GM06990 (cell line): ENCODE measurements at regions not wholly inside any gene's neighbourhood (a gene's known extent, or its start where the extent isn't known, plus 50 kb on each side); places are given as distances from the start of the nearest gene placed in this dataset.

Experiments used
- DNase-seq: peaks from one replicate; pipeline ENCODE4 v3.0.0-alpha.2; 2011; ENCODE audit not compliant: insufficient read length; ENCODE audit errors: extremely low read depth
- H3K27me3 ChIP-seq: replicated peaks from 2 replicates; pipeline ENCODE4 v1.6.0; 2011; ENCODE audit warnings: low read length; ENCODE audit not compliant: control insufficient read depth, insufficient read depth
- H3K36me3 ChIP-seq: 2 replicates; pipeline ENCODE4 v1.5.1; 2011; ENCODE audit warnings: low read length; ENCODE audit not compliant: control insufficient read depth, insufficient read depth
- H3K4me3 ChIP-seq: replicated peaks from 2 replicates; pipeline ENCODE4 v1.5.1; 2011; ENCODE audit warnings: low read depth, mild to moderate bottlenecking, control low read depth, low read length
- TF ChIP-seq, protein P1 (sequence below): IDR thresholded peaks from 2 replicates; pipeline ENCODE4 v1.5.1; 2011; ENCODE audit warnings: low read length, control low read depth, mild to moderate bottlenecking, inconsistent platforms; ENCODE audit not compliant: insufficient read depth, poor library complexity, severe bottlenecking

DNA sequence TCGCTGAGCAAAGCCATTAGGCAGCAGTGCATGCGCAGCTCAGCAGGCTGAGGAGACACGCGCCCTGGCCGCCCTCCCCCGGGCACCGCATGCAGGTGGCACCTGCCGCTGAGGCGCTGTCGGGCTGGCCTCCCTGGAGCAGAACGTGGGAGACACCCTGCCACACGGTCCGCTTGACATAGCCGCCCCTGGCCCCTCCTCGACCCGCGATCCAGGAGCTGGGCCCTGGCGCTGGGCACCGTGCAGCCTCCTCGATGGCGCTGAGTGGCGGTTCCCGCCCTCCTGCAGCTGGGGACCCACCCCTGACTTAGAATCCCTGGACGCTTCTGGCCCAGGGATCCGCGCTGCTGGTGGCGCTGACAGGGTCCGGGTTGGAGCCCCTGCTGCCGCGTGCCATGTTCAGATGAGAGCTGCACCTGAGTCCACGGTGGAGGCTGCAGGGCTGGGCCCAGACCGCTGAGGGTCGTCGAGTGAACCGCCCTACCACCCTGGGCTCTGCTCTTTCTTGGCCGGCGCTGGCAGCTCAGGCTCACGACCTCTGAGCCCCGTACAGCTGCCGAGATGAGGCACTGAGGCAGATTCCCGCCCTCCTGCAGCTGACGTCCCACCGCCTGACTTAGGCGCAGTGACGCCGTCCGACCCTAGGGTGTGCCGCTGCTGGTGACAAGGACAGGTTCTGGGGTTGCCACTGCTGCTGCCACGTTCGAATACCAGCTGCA lies 116.8 kb downstream of the OR13A1 start:
- Histone ChIP-seq H3K4me3 (no peak overlapping the region), H3K27me3 (no peaks in the 10 kb centered on the region), H3K36me3 (no peaks in the 10 kb centered on the region)
- DNase-seq, result no peak
- TF ChIP-seq, protein P1, sequence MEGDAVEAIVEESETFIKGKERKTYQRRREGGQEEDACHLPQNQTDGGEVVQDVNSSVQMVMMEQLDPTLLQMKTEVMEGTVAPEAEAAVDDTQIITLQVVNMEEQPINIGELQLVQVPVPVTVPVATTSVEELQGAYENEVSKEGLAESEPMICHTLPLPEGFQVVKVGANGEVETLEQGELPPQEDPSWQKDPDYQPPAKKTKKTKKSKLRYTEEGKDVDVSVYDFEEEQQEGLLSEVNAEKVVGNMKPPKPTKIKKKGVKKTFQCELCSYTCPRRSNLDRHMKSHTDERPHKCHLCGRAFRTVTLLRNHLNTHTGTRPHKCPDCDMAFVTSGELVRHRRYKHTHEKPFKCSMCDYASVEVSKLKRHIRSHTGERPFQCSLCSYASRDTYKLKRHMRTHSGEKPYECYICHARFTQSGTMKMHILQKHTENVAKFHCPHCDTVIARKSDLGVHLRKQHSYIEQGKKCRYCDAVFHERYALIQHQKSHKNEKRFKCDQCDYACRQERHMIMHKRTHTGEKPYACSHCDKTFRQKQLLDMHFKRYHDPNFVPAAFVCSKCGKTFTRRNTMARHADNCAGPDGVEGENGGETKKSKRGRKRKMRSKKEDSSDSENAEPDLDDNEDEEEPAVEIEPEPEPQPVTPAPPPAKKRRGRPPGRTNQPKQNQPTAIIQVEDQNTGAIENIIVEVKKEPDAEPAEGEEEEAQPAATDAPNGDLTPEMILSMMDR, result no peak

DNA sequence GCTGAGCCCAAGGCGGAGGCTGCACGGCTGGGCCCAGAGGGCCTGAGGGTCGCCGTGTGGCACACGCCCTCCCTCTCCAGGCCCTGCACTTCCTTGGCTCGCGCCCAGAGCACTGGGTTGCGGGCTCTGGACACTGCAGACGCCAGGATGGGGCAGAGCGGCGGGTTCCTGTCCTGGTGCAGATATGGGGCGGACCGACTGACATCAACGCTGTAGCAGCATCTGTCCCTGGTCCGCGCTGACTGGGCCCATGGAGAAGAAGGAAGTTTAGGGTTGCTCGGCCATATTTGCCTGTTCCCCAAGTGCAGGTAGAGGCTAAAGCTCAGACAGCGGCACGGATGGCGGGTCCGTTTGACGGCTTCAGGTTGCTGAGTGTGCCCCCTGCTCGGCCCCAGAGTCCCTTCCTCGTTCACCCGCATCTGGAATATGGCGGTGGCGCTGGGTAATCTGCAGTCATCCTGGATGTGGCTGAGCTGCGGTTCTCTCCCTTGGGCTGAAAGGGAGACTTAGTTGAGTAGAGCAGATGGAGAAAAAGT lies 116.1 kb downstream of the OR13A1 start:
- no peak for DNase-seq
- TF ChIP-seq, protein P1, result no peak
- Histone ChIP-seq H3K4me3 (no peak overlapping the region), H3K27me3 (no peaks in the 10 kb centered on the region), H3K36me3 (no peaks in the 10 kb centered on the region)

DNA sequence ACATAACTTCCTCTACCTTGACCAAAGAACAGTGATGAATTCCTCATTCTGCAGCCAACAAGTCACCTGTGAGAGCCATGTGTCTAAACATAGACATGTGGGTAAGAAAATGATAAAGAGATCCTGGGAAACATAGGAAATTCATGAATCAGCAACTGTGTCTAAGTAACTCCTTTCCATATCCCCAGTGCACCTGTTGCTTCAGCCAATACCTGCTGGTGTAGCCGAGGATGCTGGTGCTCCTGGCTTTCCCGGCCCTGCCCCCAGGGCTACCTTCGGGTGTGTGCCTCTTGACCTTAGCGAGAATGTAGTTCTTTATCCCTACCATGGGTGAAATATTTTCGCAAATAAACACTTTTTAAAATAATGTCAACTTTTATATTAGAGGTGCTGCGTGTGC lies 114.1 kb downstream of the OR13A1 start:
- no peak for DNase-seq
- TF ChIP-seq, protein P1, result no peak
- Histone ChIP-seq H3K4me3 (no peak overlapping the region), H3K36me3 (no peaks in the 10 kb centered on the region), H3K27me3 (no peaks in the 10 kb centered on the region)

DNA sequence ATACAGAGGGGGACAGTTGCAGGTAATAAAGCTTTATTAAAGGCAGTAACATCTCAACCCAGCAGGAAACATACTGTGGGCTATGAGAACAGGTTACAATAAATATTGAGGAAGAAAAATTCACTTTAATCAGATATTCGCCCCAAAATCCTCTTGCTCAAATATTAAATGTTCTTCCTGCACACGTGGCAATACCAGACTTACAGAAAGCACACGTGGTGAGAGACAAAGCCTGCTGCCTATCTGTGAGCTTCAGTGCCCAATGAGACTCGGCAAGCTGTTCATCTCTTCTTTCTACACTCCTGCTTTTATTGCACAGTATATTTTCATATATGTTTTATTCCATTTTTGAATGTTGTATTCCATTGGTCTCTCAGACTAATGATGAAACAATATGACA lies 113.2 kb downstream of the OR13A1 start:
- no peak overlapping the region for H3K4me3 ChIP-seq
- no peaks in the 10 kb centered on the region for H3K27me3 ChIP-seq
- DNase-seq, result no peak
- H3K36me3 ChIP-seq, result no peaks in the 10 kb centered on the region
- TF ChIP-seq, protein P1, result no peak

DNA sequence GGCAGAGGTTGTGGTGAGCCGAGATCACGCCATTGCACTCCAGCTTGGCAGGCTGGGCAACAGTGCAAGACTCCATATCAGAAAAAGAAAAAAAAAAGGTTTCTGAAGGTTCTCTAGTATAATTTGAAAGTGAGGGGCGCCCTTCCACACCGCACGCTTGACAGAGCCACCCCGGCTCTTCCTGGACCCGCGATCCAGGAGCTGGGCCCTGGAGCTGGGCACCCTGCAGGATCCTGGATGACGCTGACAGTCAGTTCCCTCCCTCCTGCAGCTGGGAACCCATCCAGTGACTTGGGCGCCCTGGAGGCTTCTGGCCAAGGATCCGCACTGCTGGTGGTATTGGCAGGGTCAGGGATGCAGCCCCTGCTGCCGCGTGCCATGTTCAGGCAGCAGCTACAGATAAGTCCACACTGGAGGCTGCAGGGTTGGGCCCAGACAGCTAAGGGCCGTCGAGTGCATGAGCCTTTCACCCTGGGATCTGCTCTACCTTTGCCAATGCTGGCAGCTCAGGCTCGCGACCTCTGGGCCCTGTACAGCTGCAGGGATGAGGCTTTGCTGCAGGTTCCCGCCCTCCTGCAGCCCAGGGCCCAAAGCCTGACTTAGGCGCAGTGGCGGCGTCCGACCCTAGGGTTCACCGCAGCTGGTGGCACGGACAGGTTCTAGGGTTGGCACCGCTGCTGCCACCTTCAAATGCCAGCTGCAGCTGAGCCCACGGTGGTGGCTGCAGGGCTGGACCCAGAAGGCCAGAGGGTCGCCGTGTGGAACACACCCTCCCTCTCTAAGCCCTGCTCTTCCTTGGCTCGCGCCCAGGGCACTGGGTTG lies 110.2 kb downstream of the OR13A1 start:
- no peaks in the 10 kb centered on the region for H3K27me3 ChIP-seq
- H3K36me3 ChIP-seq, result no peaks in the 10 kb centered on the region
- TF ChIP-seq, protein P1, result no peak
- no peak for DNase-seq
- H3K4me3 ChIP-seq, result no peak overlapping the region
